HG02763 (cell line): ENCODE measurements at regions not wholly inside any gene's neighbourhood (a gene's known extent, or its start where the extent isn't known, plus 50 kb on each side); places are given as distances from the start of the nearest gene placed in this dataset.

Experiments used
- ATAC-seq: cut with Tn5 transposase; IDR thresholded peaks from one replicate; pipeline ENCODE4 v1.9.1; 2021; ENCODE audit warnings: mild to moderate bottlenecking, moderate library complexity; ENCODE audit not compliant: unreplicated experiment

GRCh38 chr18:78833833-78834232 is 145.8 kb upstream of the SALL3 start:
- ATAC-seq, result no peak

DNA sequence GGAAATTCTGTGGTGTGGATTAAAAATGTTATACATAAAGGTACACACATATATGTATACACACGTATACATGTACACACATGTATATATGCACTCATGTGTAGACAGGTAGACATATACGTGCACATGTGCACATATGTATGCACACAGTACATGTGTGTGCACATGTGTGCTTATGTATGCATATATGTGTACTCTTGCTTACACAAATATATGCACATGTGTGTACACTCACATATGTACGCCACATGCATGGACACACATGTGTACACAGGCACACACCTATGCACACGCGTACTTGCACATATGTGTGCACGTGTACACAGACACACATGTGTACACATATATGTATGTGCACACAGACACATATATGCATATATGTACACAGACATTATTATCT is 142.8 kb upstream of the SALL3 start:
- no peak for ATAC-seq

GRCh38 chr18:78837754-78838153 is 141.9 kb upstream of the SALL3 start:
- no peak for ATAC-seq

DNA sequence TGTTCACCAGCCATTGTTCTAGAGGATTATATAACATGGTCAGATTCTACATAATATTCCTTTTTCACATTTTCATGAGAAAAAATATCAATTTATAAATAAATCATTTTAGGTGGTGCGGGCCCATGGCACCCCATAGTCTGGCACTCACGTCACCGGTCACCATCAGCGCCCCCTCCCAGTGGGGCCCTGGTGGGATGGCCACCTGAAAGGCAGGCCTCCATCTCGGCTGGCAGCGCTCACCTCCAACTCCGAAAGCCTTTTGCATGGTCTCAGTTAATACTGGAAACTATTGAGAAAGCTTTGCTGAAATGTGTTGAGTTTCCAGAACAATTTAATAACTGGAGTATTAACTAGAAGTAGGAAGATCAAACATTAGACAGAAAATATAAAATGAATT is 141.4 kb upstream of the SALL3 start:
- ATAC-seq, result no peak

- ATAC-seq, result no peak
Measured at GRCh38 chr18:78849046-78849445, 130.6 kb upstream of the SALL3 start.

DNA sequence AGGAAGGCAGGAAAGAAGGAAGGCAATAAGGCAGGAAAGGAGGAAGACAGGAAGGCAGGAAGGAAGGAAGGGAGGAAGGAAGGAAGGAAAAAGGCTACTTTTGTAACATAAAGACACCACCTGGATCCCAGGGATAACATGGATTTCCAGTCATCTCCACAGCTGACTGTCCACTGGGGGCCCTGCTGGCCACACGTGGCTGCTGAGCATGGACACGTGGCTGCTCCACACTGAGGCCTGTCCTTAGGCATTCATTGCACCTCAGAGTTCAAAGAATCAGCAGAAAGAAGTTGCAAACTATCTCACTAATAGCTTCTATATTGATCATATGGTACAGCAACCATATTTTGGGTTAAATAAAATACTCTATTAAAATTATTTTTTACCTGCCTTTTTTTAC is 130.2 kb upstream of the SALL3 start:
- ATAC-seq, result no peak

DNA sequence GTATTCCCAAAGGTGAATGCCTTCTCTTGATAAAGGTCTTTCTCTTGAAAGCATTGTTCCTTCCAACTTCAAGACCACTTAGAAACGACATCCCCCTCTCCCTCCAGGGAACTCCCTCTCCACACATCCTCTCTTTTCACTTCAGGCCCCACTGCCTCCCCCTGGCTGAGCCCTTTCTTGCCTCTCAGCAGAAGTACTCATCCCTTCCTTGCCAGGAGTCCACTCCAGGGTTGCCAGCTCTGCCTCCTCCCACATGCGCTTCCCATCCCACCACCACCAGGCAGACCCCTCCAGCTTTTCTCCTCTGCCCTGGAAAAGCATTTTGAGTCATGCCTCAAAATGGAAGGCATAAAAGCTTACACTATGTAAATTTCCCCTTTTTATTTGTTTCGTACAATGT is 126.3 kb upstream of the SALL3 start:
- ATAC-seq, result no peak

DNA sequence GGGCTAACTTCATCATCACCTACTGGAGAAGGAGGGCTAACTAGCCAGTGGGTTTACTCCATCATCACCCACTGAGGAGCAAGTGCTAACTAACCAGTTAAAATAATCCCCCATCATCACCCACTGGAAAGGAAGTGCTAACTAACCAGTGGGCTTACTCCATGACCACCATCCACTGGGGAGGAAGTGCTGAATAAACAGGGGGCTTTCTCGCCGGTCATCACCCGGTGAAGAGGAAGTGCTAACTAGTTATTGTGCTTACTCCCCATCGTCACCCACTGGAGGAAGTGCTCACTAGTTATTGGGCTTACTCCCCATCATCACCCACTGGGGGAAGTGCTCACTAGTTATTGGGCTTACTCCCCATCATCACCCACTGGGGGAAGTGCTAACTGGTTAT is 124.4 kb upstream of the SALL3 start:
- no peak for ATAC-seq

DNA sequence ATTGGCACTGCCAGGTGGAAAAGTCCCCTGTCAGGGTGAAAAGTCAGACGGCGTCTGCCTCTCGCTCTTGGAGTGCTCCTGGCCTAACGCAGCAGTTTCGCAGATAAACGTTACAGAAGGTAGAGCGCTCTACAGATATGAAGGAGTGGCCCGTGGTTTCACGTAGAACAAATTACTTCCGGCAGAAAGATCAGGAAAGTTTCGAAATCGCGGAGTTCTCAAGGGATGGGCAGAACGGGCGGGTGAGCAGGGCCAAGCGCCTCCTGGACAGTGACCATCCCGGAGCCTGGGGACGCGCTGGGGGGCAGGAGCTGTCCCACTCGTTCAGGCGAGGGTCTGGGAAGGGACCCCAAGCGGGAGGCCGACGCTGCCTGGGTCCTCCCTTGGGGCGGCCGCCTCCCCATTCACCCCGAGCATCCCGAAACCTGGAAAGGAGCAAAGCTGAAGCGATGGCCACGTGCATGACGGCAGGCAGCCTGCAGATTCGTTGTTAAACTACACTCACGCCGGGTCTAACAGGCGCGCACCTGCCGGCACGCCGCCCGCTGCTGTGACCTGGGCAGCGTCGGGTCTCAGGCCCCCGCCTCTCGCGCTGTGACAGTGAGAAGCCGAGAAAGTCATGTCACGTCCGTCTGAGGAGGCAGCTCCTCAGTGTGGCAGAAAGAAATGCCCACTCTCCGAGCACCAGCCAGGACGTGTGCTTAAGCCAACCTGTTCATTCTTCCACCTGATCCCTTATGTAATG is 122.9 kb upstream of the SALL3 start:
- no peak for ATAC-seq

GRCh38 chr18:78857314-78858150 is 122.1 kb upstream of the SALL3 start:
- ATAC-seq, result no peak

GRCh38 chr18:78859686-78860085 is 119.9 kb upstream of the SALL3 start:
- no peak for ATAC-seq

- ATAC-seq, result no peak
Measured at GRCh38 chr18:78860117-78860516, 119.5 kb upstream of the SALL3 start.

GRCh38 chr18:78861116-78861515 is 118.5 kb upstream of the SALL3 start:
- ATAC-seq, result no peak

- no peak for ATAC-seq
Measured at GRCh38 chr18:78861706-78862105, 117.9 kb upstream of the SALL3 start.

- no peak for ATAC-seq
Measured at GRCh38 chr18:78862395-78862794, 117.2 kb upstream of the SALL3 start.

DNA sequence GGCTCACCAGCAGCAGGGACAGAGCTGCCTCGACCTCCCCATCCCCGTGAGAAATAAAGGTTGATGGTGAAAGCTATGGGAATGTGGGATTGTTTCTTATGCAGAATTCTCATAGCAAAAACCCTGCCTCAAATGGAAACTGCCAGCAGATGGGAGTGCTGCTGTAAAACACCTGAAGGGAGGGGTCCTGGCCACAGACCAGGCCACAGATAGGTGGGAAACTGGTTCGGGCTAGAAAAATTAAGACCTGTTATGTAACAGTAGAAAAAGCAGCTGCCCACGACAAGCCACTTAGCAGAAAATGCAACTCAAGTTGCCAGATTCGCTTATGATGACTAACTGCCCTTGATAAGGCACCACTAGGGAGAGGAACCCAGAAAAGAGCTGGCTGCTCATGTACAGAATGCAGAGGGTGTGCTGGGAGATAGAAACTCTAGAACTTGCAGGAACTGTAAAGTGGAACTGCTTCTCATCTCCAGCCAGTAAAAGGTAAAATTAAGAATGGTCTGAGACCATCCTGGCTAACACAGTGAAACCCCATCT is 114.5 kb upstream of the SALL3 start:
- ATAC-seq, result no peak

- no peak for ATAC-seq
Measured at GRCh38 chr18:78865771-78866310, 113.8 kb upstream of the SALL3 start.

DNA sequence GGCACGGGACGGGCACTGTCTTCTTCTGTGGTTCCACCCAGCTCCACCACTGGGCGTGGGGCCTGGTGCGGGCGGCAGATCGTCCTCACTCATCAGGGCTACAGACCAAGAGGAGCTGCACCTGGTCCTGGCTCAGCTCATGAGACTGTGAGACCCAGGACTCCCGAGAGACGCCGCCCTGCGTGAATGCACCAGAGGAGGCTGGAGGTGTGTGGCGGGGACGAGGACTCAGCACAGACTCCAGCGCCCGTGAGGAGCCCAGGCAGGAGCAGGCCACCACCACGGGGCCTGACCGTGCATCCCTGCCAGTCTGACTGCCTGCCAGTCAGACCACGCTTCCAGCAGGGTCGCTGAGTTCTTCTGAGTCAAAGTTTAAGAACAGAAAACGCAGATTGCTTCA is 112.5 kb upstream of the SALL3 start:
- no peak for ATAC-seq

DNA sequence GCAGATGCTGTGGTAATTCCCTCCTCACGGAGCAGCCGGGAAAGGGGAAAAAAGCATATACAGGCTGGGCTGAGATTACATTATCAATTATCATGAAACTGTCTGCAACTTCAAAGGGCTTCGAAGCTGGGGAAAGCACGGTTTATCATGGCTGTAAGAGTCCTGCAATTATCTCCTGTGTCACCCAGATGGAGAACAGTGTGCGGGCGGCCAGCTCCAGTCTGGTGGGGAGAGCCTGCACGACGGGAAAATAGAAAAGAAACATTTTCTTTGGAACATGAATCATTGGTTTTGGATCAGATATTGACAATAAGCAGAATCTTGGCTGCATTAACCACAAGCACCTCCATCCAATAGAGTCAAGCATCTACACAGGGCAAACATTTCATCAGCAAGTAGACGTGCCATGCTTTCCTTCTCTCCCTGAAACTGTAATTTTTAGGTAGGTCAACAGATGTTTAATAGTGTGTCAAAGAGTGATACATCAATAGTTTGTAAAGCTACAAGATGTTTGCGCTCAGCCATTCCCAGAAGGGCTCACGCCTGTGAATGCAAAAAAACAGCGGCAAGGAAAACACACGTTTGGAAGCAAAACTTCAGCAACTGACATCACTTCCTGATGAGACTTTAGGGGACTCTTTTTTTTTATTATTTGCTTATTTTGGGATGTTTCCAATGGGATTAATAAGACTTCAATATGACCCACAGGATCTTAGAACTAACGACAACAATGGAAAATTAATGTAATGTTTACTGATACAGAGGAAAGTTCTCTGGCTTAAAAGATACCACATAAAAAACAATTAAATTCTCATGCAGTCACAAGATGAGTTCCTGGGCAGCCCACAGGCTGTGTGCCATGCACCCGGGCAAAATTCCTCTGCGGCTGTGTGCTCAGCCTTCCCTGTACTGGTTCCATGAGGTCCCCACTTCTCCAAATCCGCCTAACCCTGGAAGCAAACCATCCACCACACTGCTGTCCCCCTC is 111.0 kb upstream of the SALL3 start:
- ATAC-seq, result no peak

DNA sequence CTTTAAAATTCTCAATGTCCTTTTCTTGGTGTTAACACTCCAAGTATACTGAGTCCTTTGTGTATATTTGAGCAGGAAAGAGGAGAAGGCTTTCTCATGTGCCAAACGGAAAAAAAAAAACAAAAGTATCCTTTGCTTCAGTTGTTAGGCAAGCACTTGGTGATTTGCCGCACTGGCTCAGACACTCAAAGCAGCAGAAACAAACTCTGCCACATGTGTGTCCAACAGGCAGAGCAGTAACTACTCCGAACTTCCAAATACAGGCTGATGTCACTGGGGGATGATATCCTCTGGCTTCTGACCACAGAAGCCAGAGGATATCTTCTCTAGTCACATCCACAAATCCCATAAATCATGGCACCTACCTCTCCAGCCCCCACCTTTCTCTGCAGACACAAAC is 108.0 kb upstream of the SALL3 start:
- ATAC-seq, result no peak
